H1 (cell line): ENCODE measurements at regions not wholly inside any gene's neighbourhood (a gene's known extent, or its start where the extent isn't known, plus 50 kb on each side); places are given as distances from the start of the nearest gene placed in this dataset.

Experiments used
- CTCF ChIA-PET: fragments of 300-600 bp; sonication (Branson Sonifier 250); formaldehyde crosslinking; loops from one replicate; lab custom pipeline; 2021; ENCODE audit not compliant: partially characterized antibody; lab: Charles Lee
- POLR2A ChIA-PET: fragments of 300-600 bp; sonication (Branson Sonifier 250); formaldehyde crosslinking; loops from one replicate; lab custom pipeline; 2021; ENCODE audit warnings: inconsistent platforms; ENCODE audit not compliant: partially characterized antibody; lab: Charles Lee
- DNase-seq, 2 experiments: peaks; one replicate each; pipeline versions ENCODE4 v3.0.0 to v3.0.0-alpha.2; 2010 to 2022; ENCODE audit warnings: low spot score in 2 of 2, low read depth in 1 of 2, mixed read lengths in 1 of 2
- FAIRE-seq: peaks from 2 replicates; lab custom pipeline; 2011; peaks lifted over from hg19 to GRCh38; lab: Jason Lieb, UNC
- H2AFZ ChIP-seq: 2 replicates; pipeline ENCODE4 v1.8.1; 2012; ENCODE audit warnings: low read length, inconsistent platforms
- H2AK5ac ChIP-seq: 2 replicates; pipeline ENCODE4 v1.6.1; 2013; ENCODE audit warnings: low read depth, low read length
- H2BK120ac ChIP-seq: replicated peaks from 2 replicates; pipeline ENCODE3; 2013; ENCODE audit warnings: low read depth, low read length, inconsistent platforms
- H2BK12ac ChIP-seq: 2 replicates; pipeline ENCODE4 v1.6.1; 2013; ENCODE audit warnings: low read depth, low read length
- H2BK15ac ChIP-seq: 2 replicates; pipeline ENCODE4 v1.6.1; 2013; ENCODE audit warnings: low read length
- H2BK20ac ChIP-seq: 2 replicates; pipeline ENCODE4 v1.6.1; 2013; ENCODE audit warnings: low read length
- H2BK5ac ChIP-seq: 2 replicates; pipeline ENCODE4 v1.6.1; 2013; ENCODE audit warnings: low read depth, low read length
- H3K14ac ChIP-seq: 2 replicates; pipeline ENCODE4 v1.6.1; 2013; ENCODE audit warnings: inconsistent platforms; ENCODE audit not compliant: insufficient read length
- H3K18ac ChIP-seq: 2 replicates; pipeline ENCODE4 v1.6.1; 2013; ENCODE audit warnings: low read length; ENCODE audit errors: extremely low read depth
- H3K23ac ChIP-seq: 2 replicates; pipeline ENCODE4 v1.6.1; 2013; ENCODE audit warnings: inconsistent platforms; ENCODE audit not compliant: insufficient read length
- H3K23me2 ChIP-seq: 2 replicates; pipeline ENCODE4 v1.6.1; 2013; ENCODE audit warnings: low read depth, low read length
- H3K27ac ChIP-seq: 2 replicates; pipeline ENCODE4 v1.6.1; 2011; ENCODE audit warnings: low read depth, low read length, inconsistent platforms
- H3K27me3 ChIP-seq, 4 experiments: replicated peaks in 1 of 4; 1 replicate in 1 of 4; 2 replicates in 3 of 4; pipeline versions ENCODE4 v1.6.1 to v1.8.1; 2011 to 2013; ENCODE audit warnings: low read length in 3 of 4, mild to moderate bottlenecking in 3 of 4, inconsistent platforms in 2 of 4, mixed read lengths in 2 of 4, moderate library complexity in 1 of 4; ENCODE audit not compliant: control insufficient read depth in 3 of 4, insufficient read depth in 3 of 4; ENCODE audit errors: extremely low read depth in 1 of 4
- H3K36me3 ChIP-seq, 4 experiments: 2 replicates each; pipeline versions ENCODE4 v1.6.1 to v1.8.1; 2011 to 2013; ENCODE audit warnings: mild to moderate bottlenecking in 4 of 4, low read length in 3 of 4, moderate library complexity in 2 of 4, control low read depth in 1 of 4, inconsistent platforms in 1 of 4; ENCODE audit not compliant: insufficient read depth in 4 of 4, control insufficient read depth in 2 of 4
- H3K4ac ChIP-seq: replicated peaks from 2 replicates; pipeline ENCODE3; 2013; ENCODE audit warnings: low read length, low read depth, mixed read lengths, inconsistent platforms; ENCODE audit not compliant: insufficient read length
- H3K4me1 ChIP-seq, 4 experiments: replicated peaks in 1 of 4; 1 replicate in 1 of 4; 2 replicates in 3 of 4; pipeline versions ENCODE4 v1.6.1 to v1.8.1; 2011 to 2013; ENCODE audit warnings: low read length in 3 of 4, inconsistent platforms in 2 of 4, mixed read lengths in 1 of 4; ENCODE audit not compliant: insufficient read depth in 4 of 4, control insufficient read depth in 3 of 4
- H3K4me2 ChIP-seq, 2 experiments: 2 replicates each; pipeline versions ENCODE4 v1.6.1 to v1.8.1; 2011 to 2013; ENCODE audit warnings: low read depth in 2 of 2, low read length in 2 of 2, control low read depth in 1 of 2, inconsistent platforms in 1 of 2, mild to moderate bottlenecking in 1 of 2; ENCODE audit not compliant: insufficient read depth in 1 of 2
- H3K4me3 ChIP-seq, 4 experiments: fragments of 200-600, 300-600 bp in 1 of 4; sonication (generic), shearing (Covaris generic), sonication (Bioruptor Twin) in 1 of 4; 2 replicates each; pipeline versions ENCODE4 v1.5.1 to v1.8.1; 2011 to 2016; ENCODE audit warnings: low read length in 4 of 4, low read depth in 3 of 4, control low read depth in 2 of 4, inconsistent platforms in 2 of 4, mild to moderate bottlenecking in 2 of 4, mixed read lengths in 1 of 4, moderate library complexity in 1 of 4; ENCODE audit not compliant: insufficient read depth in 2 of 4; ENCODE audit errors: extremely low read depth in 1 of 4
- H3K56ac ChIP-seq: replicated peaks from 2 replicates; pipeline ENCODE3; 2013; ENCODE audit warnings: low read depth, mild to moderate bottlenecking, mixed read lengths, low read length, inconsistent platforms; ENCODE audit not compliant: insufficient read length
- H3K79me1 ChIP-seq: 2 replicates; pipeline ENCODE4 v1.6.1; 2013; ENCODE audit warnings: low read depth, low read length, control low read depth
- H3K79me2 ChIP-seq, 2 experiments: 2 replicates each; pipeline versions ENCODE4 v1.6.1 to v1.8.1; 2012 to 2013; ENCODE audit warnings: low read length in 2 of 2, mild to moderate bottlenecking in 2 of 2, inconsistent platforms in 1 of 2; ENCODE audit not compliant: insufficient read depth in 2 of 2, control insufficient read depth in 1 of 2
- H3K9ac ChIP-seq, 4 experiments: replicated peaks in 1 of 4; 1 replicate in 1 of 4; 2 replicates in 3 of 4; pipeline versions ENCODE4 v1.6.1 to v1.8.1; 2011 to 2013; ENCODE audit warnings: low read depth in 3 of 4, low read length in 3 of 4, control low read depth in 2 of 4, mild to moderate bottlenecking in 2 of 4, moderate library complexity in 2 of 4, inconsistent platforms in 1 of 4; ENCODE audit errors: extremely low read depth in 1 of 4
- H3K9me3 ChIP-seq, 2 experiments: 2 replicates each; pipeline versions ENCODE4 v1.6.1 to v1.8.1; 2012 to 2013; ENCODE audit warnings: mild to moderate bottlenecking in 2 of 2, moderate library complexity in 2 of 2, control low read depth in 1 of 2, inconsistent platforms in 1 of 2, low read depth in 1 of 2, low read length in 1 of 2, mixed read lengths in 1 of 2; ENCODE audit not compliant: insufficient read depth in 2 of 2
- H4K20me1 ChIP-seq, 2 experiments: replicated peaks in 1 of 2; 2 replicates each; pipeline versions ENCODE3 to v1.8.1; 2011 to 2013; ENCODE audit warnings: inconsistent platforms in 2 of 2, low read length in 2 of 2, mild to moderate bottlenecking in 1 of 2; ENCODE audit not compliant: insufficient read depth in 2 of 2, control insufficient read depth in 1 of 2
- H4K5ac ChIP-seq: 2 replicates; pipeline ENCODE4 v1.6.1; 2013; ENCODE audit warnings: low read length, low read depth, mixed read lengths, inconsistent platforms; ENCODE audit not compliant: insufficient read length
- H4K8ac ChIP-seq: 2 replicates; pipeline ENCODE4 v1.8.0; 2013; ENCODE audit warnings: mild to moderate bottlenecking, moderate library complexity, low read length, inconsistent platforms; ENCODE audit not compliant: insufficient read depth; ENCODE audit errors: extremely low read depth
- H4K91ac ChIP-seq: replicated peaks from 2 replicates; pipeline ENCODE3; 2013; ENCODE audit warnings: low read length, mixed read lengths, inconsistent platforms; ENCODE audit not compliant: insufficient read length
- BACH1 ChIP-seq: IDR thresholded peaks from 2 replicates; pipeline ENCODE4 v1.6.1; 2012; ENCODE audit warnings: low read length, improper control_type of control experiment
- CEBPB ChIP-seq: IDR thresholded peaks from 2 replicates; pipeline ENCODE4 v1.6.1; 2012; ENCODE audit warnings: low read depth, low read length
- EGR1 ChIP-seq: IDR thresholded peaks from 2 replicates; pipeline ENCODE4 v1.6.1; 2011; ENCODE audit warnings: low read depth, low read length, borderline replicate concordance
- EZH2 ChIP-seq: fragments of 200-600 bp; sonication (generic); IDR thresholded peaks from 2 replicates; pipeline ENCODE4 v1.7.1; 2012; ENCODE audit warnings: low read depth, mild to moderate bottlenecking, moderate library complexity, low read length, inconsistent platforms; ENCODE audit not compliant: severe bottlenecking
- HDAC2 ChIP-seq, 2 experiments: fragments of 300-600 bp in 1 of 2; sonication (generic) in 1 of 2; IDR thresholded peaks; 2 replicates each; pipeline ENCODE4 v1.6.1; 2011 to 2012; ENCODE audit warnings: low read depth in 2 of 2, low read length in 2 of 2, mild to moderate bottlenecking in 2 of 2, moderate library complexity in 2 of 2, borderline replicate concordance in 1 of 2, inconsistent platforms in 1 of 2
- KDM5A ChIP-seq: fragments of 200-600 bp; IDR thresholded peaks from 2 replicates; pipeline ENCODE4 v1.7.1; 2012; ENCODE audit warnings: mild to moderate bottlenecking, low read length, inconsistent platforms, mixed read lengths
- MAFK ChIP-seq: IDR thresholded peaks from 2 replicates; pipeline ENCODE4 v1.6.1; 2012; ENCODE audit warnings: low read depth, mild to moderate bottlenecking, improper control_type of control experiment, low read length
- NRF1 ChIP-seq: IDR thresholded peaks from 2 replicates; pipeline ENCODE4 v1.6.1; 2011; ENCODE audit warnings: mild to moderate bottlenecking, low read depth, low read length, improper control_type of control experiment
- POLR2A ChIP-seq, 2 experiments: IDR thresholded peaks; 1 replicate in 1 of 2; 2 replicates in 1 of 2; pipeline ENCODE4 v1.6.1; 2011; ENCODE audit warnings: low read depth in 2 of 2, low read length in 2 of 2, mild to moderate bottlenecking in 2 of 2; ENCODE audit errors: control extremely low read depth in 1 of 2
- POU5F1 ChIP-seq: IDR thresholded peaks from 2 replicates; pipeline ENCODE4 v1.6.1; 2011; ENCODE audit warnings: low read depth, mild to moderate bottlenecking, low read length, moderate library complexity
- SIX5 ChIP-seq: IDR thresholded peaks from 2 replicates; pipeline ENCODE4 v1.6.1; 2011; ENCODE audit warnings: mild to moderate bottlenecking, low read depth, low read length
- SP1 ChIP-seq: IDR thresholded peaks from 2 replicates; pipeline ENCODE4 v1.6.1; 2011; ENCODE audit warnings: low read depth, low read length
- SP4 ChIP-seq: IDR thresholded peaks from 2 replicates; pipeline ENCODE4 v1.6.1; 2012; ENCODE audit warnings: low read length, inconsistent platforms
- TAF1 ChIP-seq: IDR thresholded peaks from 2 replicates; pipeline ENCODE4 v1.6.1; 2011; ENCODE audit warnings: mild to moderate bottlenecking, low read depth, low read length
- ZNF274 ChIP-seq: IDR thresholded peaks from 2 replicates; pipeline ENCODE4 v1.7.0; 2012; ENCODE audit warnings: low read length, borderline replicate concordance; ENCODE audit errors: extremely low read depth
- TF ChIP-seq, protein P1 (sequence below), 3 experiments: IDR thresholded peaks; 1 replicate in 2 of 3; 2 replicates in 1 of 3; pipeline versions ENCODE4 v1.5.1 to v1.6.1; 2011; ENCODE audit warnings: low read length in 3 of 3, mild to moderate bottlenecking in 3 of 3, inconsistent platforms in 2 of 3, low read depth in 1 of 3, moderate library complexity in 1 of 3; ENCODE audit not compliant: insufficient read depth in 1 of 3; ENCODE audit errors: control extremely low read depth in 1 of 3

DNA sequence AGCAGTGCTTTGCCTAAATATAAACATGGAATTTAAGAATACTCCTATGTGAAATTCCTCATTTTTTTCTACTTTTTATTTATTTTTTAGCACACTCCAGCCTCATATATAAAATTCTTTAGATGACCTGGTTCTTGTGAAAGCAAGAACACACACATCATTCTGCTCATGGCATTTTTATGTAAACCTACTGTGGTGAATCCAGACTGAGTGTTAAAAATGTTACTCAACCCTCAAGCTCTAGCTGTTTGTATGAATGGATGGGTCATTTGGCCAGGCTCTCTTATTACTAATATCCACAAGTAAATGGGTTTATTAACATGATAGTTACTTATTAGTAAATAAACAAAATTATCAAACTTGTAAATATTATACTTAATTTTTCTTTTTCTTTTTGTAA, 551.7 kb upstream of the LRRN3 start:
- no peak overlapping the region for H2BK15ac ChIP-seq
- no peaks in the 10 kb centered on the region for H3K36me3 ChIP-seq
- H4K91ac ChIP-seq: no peak overlapping the region
- no peak overlapping the region for H2BK120ac ChIP-seq
- no peak overlapping the region for H3K4me3 ChIP-seq
- no peak overlapping the region for H3K23ac ChIP-seq
- no peak overlapping the region for H4K5ac ChIP-seq
- H2AFZ ChIP-seq: no peak overlapping the region
- H3K27me3 ChIP-seq: no peaks in the 10 kb centered on the region
- H3K23me2 ChIP-seq: no peaks in the 10 kb centered on the region; the same call in 1 of the 2 replicates
- no peak overlapping the region for H3K4ac ChIP-seq
- FAIRE-seq (no peak), DNase-seq (no peak)
- ChIA-PET POLR2A (no interaction called here), CTCF (no interaction called here)
- no peak overlapping the region for H4K8ac ChIP-seq
- H2BK12ac ChIP-seq: no peak overlapping the region
- H3K79me2 ChIP-seq: no peaks in the 10 kb centered on the region
- no peaks in the 10 kb centered on the region for H3K9me3 ChIP-seq
- no peak overlapping the region for H3K14ac ChIP-seq
- H2BK20ac ChIP-seq: no peak overlapping the region
- H3K79me1 ChIP-seq: no peaks in the 10 kb centered on the region
- no peak overlapping the region for H2AK5ac ChIP-seq
- no peaks in the 10 kb centered on the region for H3K4me1 ChIP-seq
- H4K20me1 ChIP-seq: no peaks in the 10 kb centered on the region
- H3K56ac ChIP-seq: no peak overlapping the region
- H2BK5ac ChIP-seq: no peak overlapping the region
- H3K4me2 ChIP-seq: no peak overlapping the region
- no peak overlapping the region for H3K27ac ChIP-seq
- no peak overlapping the region for H3K9ac ChIP-seq
- H3K18ac ChIP-seq: no peak overlapping the region
- TF ChIP-seq HDAC2 (IDR thresholded peaks at IDR 0.05; ENCODE audit: borderline replicate concordance in 1 of 2, low read depth in 2 of 2, low read length in 2 of 2) (no peak), TAF1 (no peak), EGR1 (no peak), BACH1 (no peak), EZH2 (no peak), NRF1 (no peak), MAFK (no peak), CEBPB (no peak), KDM5A (no peak), POLR2A (IDR thresholded peaks at IDR 0.05; ENCODE audit: control extremely low read depth in 1 of 2, low read depth in 2 of 2, low read length in 2 of 2) (no peak), POU5F1 (no peak), ZNF274 (no peak), SP1 (no peak), SP4 (no peak), SIX5 (no peak)
- TF ChIP-seq, protein P1, sequence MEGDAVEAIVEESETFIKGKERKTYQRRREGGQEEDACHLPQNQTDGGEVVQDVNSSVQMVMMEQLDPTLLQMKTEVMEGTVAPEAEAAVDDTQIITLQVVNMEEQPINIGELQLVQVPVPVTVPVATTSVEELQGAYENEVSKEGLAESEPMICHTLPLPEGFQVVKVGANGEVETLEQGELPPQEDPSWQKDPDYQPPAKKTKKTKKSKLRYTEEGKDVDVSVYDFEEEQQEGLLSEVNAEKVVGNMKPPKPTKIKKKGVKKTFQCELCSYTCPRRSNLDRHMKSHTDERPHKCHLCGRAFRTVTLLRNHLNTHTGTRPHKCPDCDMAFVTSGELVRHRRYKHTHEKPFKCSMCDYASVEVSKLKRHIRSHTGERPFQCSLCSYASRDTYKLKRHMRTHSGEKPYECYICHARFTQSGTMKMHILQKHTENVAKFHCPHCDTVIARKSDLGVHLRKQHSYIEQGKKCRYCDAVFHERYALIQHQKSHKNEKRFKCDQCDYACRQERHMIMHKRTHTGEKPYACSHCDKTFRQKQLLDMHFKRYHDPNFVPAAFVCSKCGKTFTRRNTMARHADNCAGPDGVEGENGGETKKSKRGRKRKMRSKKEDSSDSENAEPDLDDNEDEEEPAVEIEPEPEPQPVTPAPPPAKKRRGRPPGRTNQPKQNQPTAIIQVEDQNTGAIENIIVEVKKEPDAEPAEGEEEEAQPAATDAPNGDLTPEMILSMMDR (IDR thresholded peaks at IDR 0.05; ENCODE audit: control extremely low read depth in 1 of 3, insufficient read depth in 1 of 3, low read depth in 1 of 3, low read length in 3 of 3): no peak
